SK-N-SH treated with all-trans-retinoic acid at 6 μM for 48 hours (cell line): ENCODE measurements at regions not wholly inside any gene's neighbourhood (a gene's known extent, or its start where the extent isn't known, plus 50 kb on each side); places are given as distances from the start of the nearest gene placed in this dataset.

Experiments used
- ARNTL ChIP-seq: fragments of 450-650 bp; formaldehyde crosslinking; IDR thresholded peaks from 2 replicates; pipeline ENCODE4 v1.5.0; 2020; ENCODE audit warnings: low read depth, mild to moderate bottlenecking, moderate library complexity, borderline replicate concordance
- BACH2 ChIP-seq: fragments of 250-450 bp; sonication (Bioruptor Pico); IDR thresholded peaks from 2 replicates; pipeline ENCODE4 v1.9.0; 2021; ENCODE audit warnings: mild to moderate bottlenecking, borderline replicate concordance
- GLIS3 ChIP-seq: fragments of 250-450 bp; sonication (Bioruptor Pico); IDR thresholded peaks from 2 replicates; pipeline ENCODE4 v1.5.0; 2020; ENCODE audit warnings: mild to moderate bottlenecking, moderate library complexity
- TOX ChIP-seq: fragments of 250-450 bp; sonication (Bioruptor Pico); IDR thresholded peaks from 2 replicates; pipeline ENCODE4 v1.8.0; 2021; ENCODE audit warnings: mild to moderate bottlenecking, moderate library complexity, borderline replicate concordance
- ZNF70 ChIP-seq: fragments of 450-650 bp; formaldehyde crosslinking; IDR thresholded peaks from 2 replicates; pipeline ENCODE4 v1.5.0; 2020; ENCODE audit warnings: mild to moderate bottlenecking, moderate library complexity
- TF ChIP-seq, protein P1 (sequence below): fragments of 250-450 bp; sonication (Bioruptor Pico); IDR thresholded peaks from 2 replicates; pipeline ENCODE4 v1.5.0; 2020; ENCODE audit warnings: mild to moderate bottlenecking, moderate library complexity
- TF ChIP-seq, protein P2 (sequence below): fragments of 250-450 bp; sonication (Bioruptor Pico); IDR thresholded peaks from 2 replicates; pipeline ENCODE4 v1.8.0; 2020; ENCODE audit warnings: mild to moderate bottlenecking, moderate library complexity, borderline replicate concordance
- TF ChIP-seq, protein P3 (sequence below): fragments of 250-450 bp; sonication (Bioruptor Pico); IDR thresholded peaks from 2 replicates; pipeline ENCODE4 v1.8.0; 2021; ENCODE audit warnings: low read depth, mild to moderate bottlenecking, moderate library complexity, borderline replicate concordance

- TF ChIP-seq, protein P1, sequence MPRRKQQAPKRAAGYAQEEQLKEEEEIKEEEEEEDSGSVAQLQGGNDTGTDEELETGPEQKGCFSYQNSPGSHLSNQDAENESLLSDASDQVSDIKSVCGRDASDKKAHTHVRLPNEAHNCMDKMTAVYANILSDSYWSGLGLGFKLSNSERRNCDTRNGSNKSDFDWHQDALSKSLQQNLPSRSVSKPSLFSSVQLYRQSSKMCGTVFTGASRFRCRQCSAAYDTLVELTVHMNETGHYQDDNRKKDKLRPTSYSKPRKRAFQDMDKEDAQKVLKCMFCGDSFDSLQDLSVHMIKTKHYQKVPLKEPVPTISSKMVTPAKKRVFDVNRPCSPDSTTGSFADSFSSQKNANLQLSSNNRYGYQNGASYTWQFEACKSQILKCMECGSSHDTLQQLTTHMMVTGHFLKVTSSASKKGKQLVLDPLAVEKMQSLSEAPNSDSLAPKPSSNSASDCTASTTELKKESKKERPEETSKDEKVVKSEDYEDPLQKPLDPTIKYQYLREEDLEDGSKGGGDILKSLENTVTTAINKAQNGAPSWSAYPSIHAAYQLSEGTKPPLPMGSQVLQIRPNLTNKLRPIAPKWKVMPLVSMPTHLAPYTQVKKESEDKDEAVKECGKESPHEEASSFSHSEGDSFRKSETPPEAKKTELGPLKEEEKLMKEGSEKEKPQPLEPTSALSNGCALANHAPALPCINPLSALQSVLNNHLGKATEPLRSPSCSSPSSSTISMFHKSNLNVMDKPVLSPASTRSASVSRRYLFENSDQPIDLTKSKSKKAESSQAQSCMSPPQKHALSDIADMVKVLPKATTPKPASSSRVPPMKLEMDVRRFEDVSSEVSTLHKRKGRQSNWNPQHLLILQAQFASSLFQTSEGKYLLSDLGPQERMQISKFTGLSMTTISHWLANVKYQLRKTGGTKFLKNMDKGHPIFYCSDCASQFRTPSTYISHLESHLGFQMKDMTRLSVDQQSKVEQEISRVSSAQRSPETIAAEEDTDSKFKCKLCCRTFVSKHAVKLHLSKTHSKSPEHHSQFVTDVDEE (CRISPR knock-in tag), result no peak
- TF ChIP-seq, protein P2, sequence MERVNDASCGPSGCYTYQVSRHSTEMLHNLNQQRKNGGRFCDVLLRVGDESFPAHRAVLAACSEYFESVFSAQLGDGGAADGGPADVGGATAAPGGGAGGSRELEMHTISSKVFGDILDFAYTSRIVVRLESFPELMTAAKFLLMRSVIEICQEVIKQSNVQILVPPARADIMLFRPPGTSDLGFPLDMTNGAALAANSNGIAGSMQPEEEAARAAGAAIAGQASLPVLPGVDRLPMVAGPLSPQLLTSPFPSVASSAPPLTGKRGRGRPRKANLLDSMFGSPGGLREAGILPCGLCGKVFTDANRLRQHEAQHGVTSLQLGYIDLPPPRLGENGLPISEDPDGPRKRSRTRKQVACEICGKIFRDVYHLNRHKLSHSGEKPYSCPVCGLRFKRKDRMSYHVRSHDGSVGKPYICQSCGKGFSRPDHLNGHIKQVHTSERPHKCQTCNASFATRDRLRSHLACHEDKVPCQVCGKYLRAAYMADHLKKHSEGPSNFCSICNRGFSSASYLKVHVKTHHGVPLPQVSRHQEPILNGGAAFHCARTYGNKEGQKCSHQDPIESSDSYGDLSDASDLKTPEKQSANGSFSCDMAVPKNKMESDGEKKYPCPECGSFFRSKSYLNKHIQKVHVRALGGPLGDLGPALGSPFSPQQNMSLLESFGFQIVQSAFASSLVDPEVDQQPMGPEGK, result no peak
- TF ChIP-seq ZNF70, result no peak
- no peak for TF ChIP-seq TOX (CRISPR knock-in tag)
- TF ChIP-seq BACH2 (CRISPR knock-in tag), result no peak
- no peak for TF ChIP-seq ARNTL (CRISPR knock-in tag)
- no peak for TF ChIP-seq GLIS3 (CRISPR knock-in tag)
- TF ChIP-seq, protein P3, sequence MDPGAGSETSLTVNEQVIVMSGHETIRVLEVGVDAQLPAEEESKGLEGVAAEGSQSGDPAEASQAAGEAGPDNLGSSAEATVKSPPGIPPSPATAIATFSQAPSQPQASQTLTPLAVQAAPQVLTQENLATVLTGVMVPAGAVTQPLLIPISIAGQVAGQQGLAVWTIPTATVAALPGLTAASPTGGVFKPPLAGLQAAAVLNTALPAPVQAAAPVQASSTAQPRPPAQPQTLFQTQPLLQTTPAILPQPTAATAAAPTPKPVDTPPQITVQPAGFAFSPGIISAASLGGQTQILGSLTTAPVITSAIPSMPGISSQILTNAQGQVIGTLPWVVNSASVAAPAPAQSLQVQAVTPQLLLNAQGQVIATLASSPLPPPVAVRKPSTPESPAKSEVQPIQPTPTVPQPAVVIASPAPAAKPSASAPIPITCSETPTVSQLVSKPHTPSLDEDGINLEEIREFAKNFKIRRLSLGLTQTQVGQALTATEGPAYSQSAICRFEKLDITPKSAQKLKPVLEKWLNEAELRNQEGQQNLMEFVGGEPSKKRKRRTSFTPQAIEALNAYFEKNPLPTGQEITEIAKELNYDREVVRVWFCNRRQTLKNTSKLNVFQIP, result no peak
Observed at GRCh38 chr2:66813525-66813924, 378.6 kb downstream of the MEIS1 start.
